Bronchial epithelial cell (primary cell): ENCODE measurements at regions not wholly inside any gene's neighbourhood (a gene's known extent, or its start where the extent isn't known, plus 50 kb on each side); places are given as distances from the start of the nearest gene placed in this dataset.

Experiments
- DNase-seq: peaks from one replicate; pipeline ENCODE4 v3.0.0-alpha.2; 2010; ENCODE audit warnings: low read depth
- FAIRE-seq: peaks from 2 replicates; lab custom pipeline; 2011; peaks lifted over from hg19 to GRCh38; lab: Jason Lieb, UNC
- H3K27me3 ChIP-seq: 2 replicates; pipeline ENCODE4 v1.5.1; 2011; ENCODE audit warnings: low read length; ENCODE audit not compliant: control insufficient read depth, insufficient read depth
- H3K36me3 ChIP-seq: 2 replicates; pipeline ENCODE4 v1.5.1; 2011; ENCODE audit warnings: low read length; ENCODE audit not compliant: control insufficient read depth, insufficient read depth
- H3K4me3 ChIP-seq: 2 replicates; pipeline ENCODE4 v1.5.1; 2011; ENCODE audit warnings: mild to moderate bottlenecking, low read depth, low read length, control low read depth
- CTCF ChIP-seq: IDR thresholded peaks from 2 replicates; pipeline ENCODE4 v1.5.1; 2011; ENCODE audit warnings: mild to moderate bottlenecking, moderate library complexity, low read length, control low read depth, inconsistent platforms; ENCODE audit not compliant: insufficient read depth, severe bottlenecking

GRCh38 chr1:216902669-216903381 is 179.6 kb upstream of the ESRRG start:
- FAIRE-seq (peak; percentile 94), DNase-seq (peak; percentile 98)
- Histone ChIP-seq H3K27me3 (no peaks in the 10 kb centered on the region), H3K4me3 (no peak overlapping the region), H3K36me3 (no peaks in the 10 kb centered on the region)
- no peak for TF ChIP-seq CTCF

- TF ChIP-seq CTCF, result no peak
- FAIRE-seq (no peak), DNase-seq (no peak)
- Histone ChIP-seq H3K4me3 (no peak overlapping the region), H3K36me3 (no peaks in the 10 kb centered on the region), H3K27me3 (no peaks in the 10 kb centered on the region)
These were observed 176.9 kb upstream of the ESRRG start for GRCh38 chr1:216900116-216900620.

- DNase-seq (peak; percentile 79), FAIRE-seq (no peak)
- no peaks in the 10 kb centered on the region for H3K27me3 ChIP-seq
- no peaks in the 10 kb centered on the region for H3K36me3 ChIP-seq
- TF ChIP-seq CTCF, result no peak
- no peak overlapping the region for H3K4me3 ChIP-seq
These were observed 175.6 kb upstream of the ESRRG start for GRCh38 chr1:216898801-216899200.

- no peak overlapping the region for H3K4me3 ChIP-seq
- H3K27me3 ChIP-seq, result no peaks in the 10 kb centered on the region
- DNase-seq (no peak), FAIRE-seq (no peak)
- no peaks in the 10 kb centered on the region for H3K36me3 ChIP-seq
- TF ChIP-seq CTCF, result no peak
These were observed 172.9 kb upstream of the ESRRG start for GRCh38 chr1:216896146-216896545.

GRCh38 chr1:216894494-216894893 is 171.3 kb upstream of the ESRRG start:
- Histone ChIP-seq H3K4me3 (no peak overlapping the region), H3K27me3 (no peaks in the 10 kb centered on the region), H3K36me3 (no peaks in the 10 kb centered on the region)
- TF ChIP-seq CTCF, result no peak
- DNase-seq (no peak), FAIRE-seq (no peak)
